PFSK-1 (cell line): ENCODE measurements at regions not wholly inside any gene's neighbourhood (a gene's known extent, or its start where the extent isn't known, plus 50 kb on each side); places are given as distances from the start of the nearest gene placed in this dataset.

Source experiments
- FOXP2 ChIP-seq: optimal IDR thresholded peaks from 2 replicates; pipeline ENCODE3; 2011; ENCODE audit warnings: borderline replicate concordance, control low read depth, inconsistent platforms; ENCODE audit not compliant: insufficient read depth; ENCODE audit errors: extremely low read length, extremely low read depth
- POLR2AphosphoS5 ChIP-seq: IDR thresholded peaks from 2 replicates; pipeline ENCODE4 v1.6.1; 2012; ENCODE audit warnings: low read depth, mild to moderate bottlenecking, control low read depth, low read length, moderate library complexity
- REST ChIP-seq, 2 experiments: IDR thresholded peaks; 2 replicates each; pipeline versions ENCODE4 v1.6.1 to v1.8.0; 2011 to 2012; ENCODE audit warnings: low read depth in 2 of 2, low read length in 2 of 2, control low read depth in 1 of 2, inconsistent platforms in 1 of 2, mild to moderate bottlenecking in 1 of 2, moderate library complexity in 1 of 2; ENCODE audit not compliant: insufficient read depth in 1 of 2
- SIN3A ChIP-seq: IDR thresholded peaks from 2 replicates; pipeline ENCODE4 v1.6.1; 2012; ENCODE audit warnings: mild to moderate bottlenecking, low read length, moderate library complexity, borderline replicate concordance; ENCODE audit not compliant: insufficient read depth
- TAF1 ChIP-seq: IDR thresholded peaks from 2 replicates; pipeline ENCODE4 v1.6.1; 2012; ENCODE audit warnings: low read length, control low read depth, borderline replicate concordance; ENCODE audit not compliant: insufficient read depth

- TF ChIP-seq FOXP2 (no peak), SIN3A (no peak), TAF1 (no peak), POLR2AphosphoS5 (no peak), REST (IDR thresholded peaks at IDR 0.05; ENCODE audit: insufficient read depth in 1 of 2, low read depth in 2 of 2, low read length in 2 of 2) (no peak)
Measured at GRCh38 chr16:86041215-86041614, 142.3 kb downstream of the IRF8 start.

- TF ChIP-seq SIN3A (no peak), REST (IDR thresholded peaks at IDR 0.05; ENCODE audit: insufficient read depth in 1 of 2, low read depth in 2 of 2, low read length in 2 of 2) (no peak), FOXP2 (no peak), POLR2AphosphoS5 (no peak), TAF1 (no peak)
Measured at GRCh38 chr16:86041807-86042206, 142.8 kb downstream of the IRF8 start.

- TF ChIP-seq SIN3A (no peak), REST (IDR thresholded peaks at IDR 0.05; ENCODE audit: insufficient read depth in 1 of 2, low read depth in 2 of 2, low read length in 2 of 2) (no peak), POLR2AphosphoS5 (no peak), FOXP2 (no peak), TAF1 (no peak)
Measured at GRCh38 chr16:86042393-86042792, 143.4 kb downstream of the IRF8 start.

DNA sequence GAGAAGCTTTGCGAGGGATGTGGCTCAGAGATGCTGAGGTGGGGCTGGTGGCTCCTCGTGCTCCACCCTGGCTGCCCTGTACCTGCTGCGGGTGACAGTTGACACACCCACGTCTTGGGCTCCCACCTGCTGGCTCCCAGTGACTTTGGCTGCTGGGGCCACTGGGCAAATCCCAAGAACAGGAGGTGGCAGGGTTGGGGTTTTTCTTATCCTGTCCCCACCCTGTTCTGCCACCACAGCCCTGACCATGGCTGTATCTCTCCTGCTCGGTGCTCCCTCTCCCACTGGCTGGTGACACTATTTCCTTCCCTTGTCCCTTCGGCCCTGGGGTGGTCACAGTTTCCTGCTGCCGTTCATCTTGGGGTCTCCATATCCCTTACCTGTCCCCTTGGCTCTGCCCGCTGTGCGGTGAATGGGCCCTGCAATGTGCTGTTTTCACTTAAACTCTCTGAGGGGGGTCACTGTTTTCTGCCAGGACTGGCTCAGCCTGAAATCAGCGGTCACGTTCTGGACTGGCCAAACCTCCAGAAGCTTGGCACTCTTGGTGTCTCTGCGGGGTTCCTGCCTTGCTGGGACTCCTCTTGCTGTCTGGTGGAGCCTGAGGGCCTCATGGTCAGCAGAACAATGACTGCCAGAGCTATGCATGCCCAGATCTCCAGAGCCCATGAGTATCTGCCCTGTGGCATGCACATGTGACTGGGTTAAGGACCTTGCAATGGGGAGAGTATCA lies 144.2 kb downstream of the IRF8 start:
- TF ChIP-seq POLR2AphosphoS5 (no peak), FOXP2 (no peak), REST (IDR thresholded peaks at IDR 0.05; ENCODE audit: insufficient read depth in 1 of 2, low read depth in 2 of 2, low read length in 2 of 2) (no peak), TAF1 (no peak), SIN3A (no peak)
